Superior temporal gyrus (tissue), 1 donor: ENCODE measurements at regions not wholly inside any gene's neighbourhood (a gene's known extent, or its start where the extent isn't known, plus 50 kb on each side); places are given as distances from the start of the nearest gene placed in this dataset.
"Not testable (repeated sequence)": the region's sequence is repeated elsewhere in the genome, so short reads cannot be mapped to it uniquely, and the experiment has no call there.

Experiments used
- DNase-seq: peaks from one replicate; pipeline ENCODE4 v3.0.0-alpha.2; 2016; ENCODE audit errors: extremely low spot score

DNA sequence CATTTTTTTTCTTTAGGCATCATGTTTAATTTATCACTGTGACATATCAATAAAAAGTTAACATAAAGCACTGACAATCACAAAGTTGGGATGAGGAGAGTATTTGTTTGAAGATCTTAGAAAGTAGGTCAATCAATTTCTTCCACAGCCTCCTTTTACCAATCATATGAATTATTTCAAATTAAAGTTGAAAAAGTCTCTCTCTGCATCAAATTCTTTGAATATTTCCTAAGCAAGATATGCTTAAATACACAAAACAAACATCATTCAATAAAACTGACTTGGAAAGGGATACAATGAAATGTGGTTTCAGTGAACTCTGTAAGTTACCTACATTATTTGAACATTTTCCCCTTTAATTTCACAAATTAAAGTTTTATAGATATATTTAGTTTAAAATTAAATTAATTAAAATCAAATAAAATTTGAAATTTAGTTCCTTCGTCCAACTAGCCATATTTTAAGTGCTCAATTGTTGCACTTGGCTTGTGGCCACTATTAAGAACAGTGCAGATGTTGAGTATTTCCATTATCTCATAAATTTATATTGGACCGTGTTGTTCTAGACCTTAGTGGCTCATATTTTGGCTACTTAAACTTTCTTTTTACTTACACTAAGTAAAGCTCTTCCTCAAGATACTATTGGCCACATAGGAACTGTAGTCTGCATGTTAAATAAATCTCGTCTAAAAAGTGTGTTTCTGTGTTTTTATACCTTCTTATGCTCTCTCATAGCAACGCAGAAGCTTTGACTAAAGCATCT is 949.7 kb upstream of the NUDT12 start:
- no peak for DNase-seq

DNA sequence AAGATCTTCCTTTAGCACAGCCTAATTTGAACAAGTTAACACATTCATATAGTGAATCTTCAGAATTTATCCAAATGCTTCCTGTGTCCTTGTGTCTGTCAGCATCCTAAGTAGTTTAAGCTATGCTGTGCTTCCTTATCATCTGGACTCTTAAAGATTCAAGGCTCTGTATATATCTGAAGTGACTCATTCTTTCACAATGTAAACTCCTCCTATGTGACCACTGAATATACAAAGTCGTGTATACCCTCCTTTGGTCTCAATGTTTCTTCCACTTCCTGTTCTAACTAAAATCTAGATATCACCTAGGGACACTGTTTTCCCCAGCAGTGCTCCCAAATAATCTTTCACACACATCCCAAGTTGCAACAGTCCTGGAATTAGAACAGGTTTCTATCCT is 935.7 kb upstream of the NUDT12 start:
- no peak for DNase-seq

DNA sequence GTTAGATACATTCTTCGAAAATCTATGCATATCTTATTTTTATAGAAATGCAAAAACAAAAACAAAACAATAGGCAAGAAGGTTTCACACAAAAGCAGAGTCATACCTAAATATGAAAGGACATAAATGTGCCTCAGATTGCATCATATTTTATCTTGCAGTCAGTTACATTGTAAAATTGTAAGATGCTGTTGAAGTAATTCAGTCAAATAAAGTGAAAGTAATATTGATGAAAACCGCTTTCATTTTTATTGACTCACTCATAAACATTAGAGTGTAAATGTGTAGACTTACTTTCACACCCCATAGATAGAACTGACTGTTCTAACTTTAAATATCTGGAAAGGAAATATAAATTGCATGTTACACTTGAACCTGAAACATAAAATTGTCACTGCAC is 931.5 kb upstream of the NUDT12 start:
- no peak for DNase-seq

DNA sequence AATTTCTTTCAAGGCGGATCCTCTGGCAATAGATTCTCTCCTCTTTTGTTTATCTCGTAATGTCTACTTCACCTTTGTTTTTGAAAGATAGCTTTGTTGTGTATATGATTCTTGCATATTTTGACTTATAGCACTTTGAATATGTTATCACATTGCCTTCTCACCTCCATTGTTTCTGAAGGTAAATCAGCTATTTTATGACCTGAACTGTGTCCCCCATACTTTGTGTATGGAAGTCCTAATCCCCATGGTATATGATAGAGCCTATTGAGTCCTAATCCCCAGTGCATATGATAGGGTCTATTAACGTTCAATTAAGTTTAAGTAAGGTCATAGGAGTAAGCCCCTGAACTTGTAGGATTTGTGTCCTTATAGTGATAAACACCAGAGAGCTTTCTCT is 910.2 kb upstream of the NUDT12 start:
- no peak for DNase-seq

DNA sequence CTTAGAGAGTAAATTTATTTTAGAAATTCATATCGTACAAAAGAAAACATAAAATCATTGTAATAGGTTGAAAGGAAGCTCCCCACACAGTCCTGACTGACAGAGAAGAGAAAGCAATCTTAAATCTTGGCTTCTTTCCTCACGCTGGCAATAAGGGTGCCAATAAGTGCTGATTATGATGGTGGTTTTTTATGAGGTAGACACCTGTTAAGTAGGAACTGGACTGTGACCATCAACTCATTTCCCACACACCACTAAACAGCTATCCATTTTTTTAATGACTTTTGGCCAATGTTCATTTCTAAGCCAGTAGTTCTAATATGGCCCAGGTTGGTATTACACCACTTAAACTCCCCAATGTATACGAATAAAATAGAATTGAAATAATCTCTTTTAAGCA is 893.5 kb upstream of the NUDT12 start:
- DNase-seq, result no peak

DNA sequence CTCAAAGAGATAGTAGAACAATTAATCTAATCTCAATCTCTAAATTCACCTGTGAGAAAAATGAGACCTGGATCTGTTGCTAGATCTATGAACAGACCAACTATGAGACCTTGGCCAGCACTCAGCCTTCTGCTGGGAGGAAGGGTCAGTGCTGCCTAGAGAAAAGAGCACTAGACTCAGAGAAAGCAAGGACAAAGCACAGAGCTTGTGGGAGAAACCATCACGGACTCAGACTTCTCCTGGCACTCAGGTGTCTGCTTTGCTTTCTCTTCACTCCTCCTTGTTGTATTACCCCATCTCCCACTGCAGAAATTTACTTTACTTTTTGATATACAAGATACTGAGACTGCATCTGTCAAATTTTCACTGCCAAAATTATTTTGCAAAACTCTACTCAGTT is 890.0 kb upstream of the NUDT12 start:
- DNase-seq, result no peak

DNA sequence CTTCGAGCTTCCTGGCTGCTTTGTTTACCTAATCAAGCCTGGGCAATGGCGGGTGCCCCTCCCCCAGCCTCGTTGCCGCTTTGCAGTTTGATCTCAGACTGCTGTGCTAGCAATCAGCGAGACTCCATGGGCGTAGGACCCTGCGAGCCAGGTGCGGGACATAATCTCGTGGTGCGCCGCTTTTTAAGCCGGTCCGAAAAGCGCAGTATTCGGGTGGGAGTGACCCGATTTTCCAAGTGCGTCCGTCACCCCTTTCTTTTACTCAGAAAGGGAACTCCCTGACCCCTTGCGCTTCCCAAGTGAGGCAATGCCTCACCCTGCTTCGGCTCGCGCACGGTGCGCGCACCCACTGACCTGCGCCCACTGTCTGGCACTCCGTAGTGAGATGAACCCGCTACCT is 889.3 kb upstream of the NUDT12 start:
- DNase-seq, result not testable (repeated sequence)

DNA sequence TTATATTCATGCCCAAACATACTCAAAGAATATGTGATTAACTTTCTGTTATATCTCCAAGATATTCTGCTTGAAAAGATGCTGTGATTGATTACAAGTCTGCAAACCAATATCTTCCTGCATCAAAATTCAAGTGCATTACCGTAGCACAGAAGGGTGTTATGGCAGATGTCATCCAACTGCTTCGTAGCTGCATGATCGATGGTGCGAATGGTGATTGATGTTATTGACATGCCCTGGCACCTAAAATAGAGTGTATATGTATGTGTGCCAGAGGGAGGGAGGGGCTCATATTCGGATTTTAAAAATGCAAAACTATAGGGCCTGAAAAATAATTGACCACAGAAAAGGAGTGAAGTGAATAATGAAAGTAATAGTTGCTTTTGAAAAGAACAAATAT is 882.1 kb upstream of the NUDT12 start:
- DNase-seq, result no peak

DNA sequence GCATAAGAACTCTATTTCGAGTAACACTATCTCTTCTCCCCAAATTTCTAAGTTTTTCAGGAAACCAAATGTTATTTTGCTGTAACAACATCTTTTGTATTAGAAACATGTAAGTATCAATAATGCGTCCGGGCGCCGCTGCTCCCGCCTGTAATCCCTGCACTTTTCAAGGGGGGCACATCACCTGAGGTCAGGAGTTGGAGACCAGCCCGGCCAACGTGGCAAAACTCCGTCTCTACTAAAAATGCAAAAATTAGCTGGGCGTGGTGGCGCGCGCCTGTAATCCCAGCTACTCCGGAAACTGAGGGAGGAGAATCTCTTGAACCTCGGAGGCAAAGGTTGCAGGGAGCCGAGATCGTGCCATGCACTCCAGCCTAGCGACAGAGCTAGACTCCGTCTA is 881.1 kb upstream of the NUDT12 start:
- no peak for DNase-seq

DNA sequence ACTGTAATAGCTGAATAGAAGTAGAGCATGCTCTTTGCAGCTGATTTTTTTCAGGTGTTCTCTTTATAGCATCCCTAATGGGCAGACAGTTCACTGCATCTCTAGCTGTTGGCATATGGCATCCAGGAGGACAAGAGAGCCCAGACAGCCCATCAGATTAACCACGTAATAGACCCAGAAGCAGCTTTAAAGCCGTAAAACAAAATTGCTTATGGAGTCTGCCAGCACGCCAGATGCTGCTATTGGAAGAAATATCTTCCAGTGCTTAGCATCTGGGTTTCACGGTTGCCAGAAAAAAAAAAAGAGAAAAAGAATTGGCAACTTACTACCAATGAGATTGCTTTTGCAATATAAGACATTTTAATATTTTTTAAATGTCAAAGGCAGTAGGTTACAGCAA is 869.4 kb upstream of the NUDT12 start:
- no peak for DNase-seq

DNA sequence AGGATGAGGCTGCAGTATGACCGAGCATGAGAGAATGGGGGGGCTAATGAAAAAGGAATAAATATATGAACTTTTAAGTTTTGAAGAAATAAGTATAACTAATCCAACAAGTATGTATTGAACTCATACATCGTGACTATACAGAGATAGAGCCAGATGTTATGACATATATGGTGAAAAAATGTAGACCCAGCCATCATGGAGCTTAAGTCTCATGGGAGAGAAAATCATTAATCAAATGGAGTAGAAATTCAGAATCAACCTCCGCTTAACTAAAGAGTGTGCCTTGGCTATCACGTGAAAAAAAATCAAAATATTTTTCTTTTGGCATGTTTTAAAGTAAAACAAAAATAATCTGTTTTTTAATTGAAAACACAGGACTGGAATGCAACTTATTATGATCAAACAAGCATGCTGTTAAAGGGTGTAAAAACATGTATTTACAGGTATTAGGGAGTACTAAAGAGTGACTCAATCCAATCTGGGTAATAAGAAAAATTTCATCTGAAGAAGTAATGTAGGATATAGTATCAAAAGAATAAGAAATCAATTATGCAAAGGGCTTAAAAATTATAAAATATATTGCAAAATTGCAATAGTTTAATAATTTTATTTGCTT is 868.5 kb upstream of the NUDT12 start:
- DNase-seq, result no peak

DNA sequence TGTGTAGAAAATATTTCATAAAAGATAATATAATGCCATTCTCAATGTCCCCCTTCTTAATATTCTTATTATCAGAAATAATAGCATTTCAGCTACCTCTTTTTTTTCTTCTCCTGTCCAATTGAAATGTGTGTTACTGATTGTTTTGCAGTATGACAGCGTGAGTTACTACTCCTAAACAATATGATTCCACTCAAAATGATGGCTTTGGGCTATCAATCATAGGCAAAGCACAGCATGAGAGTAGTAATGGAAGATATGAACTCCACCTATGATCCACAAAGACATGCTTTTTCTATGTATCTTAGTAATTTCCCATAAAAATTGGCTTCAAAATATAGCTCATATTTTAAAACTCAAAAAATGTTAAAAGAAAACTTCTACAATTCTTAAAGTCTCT is 867.3 kb upstream of the NUDT12 start:
- no peak for DNase-seq

DNA sequence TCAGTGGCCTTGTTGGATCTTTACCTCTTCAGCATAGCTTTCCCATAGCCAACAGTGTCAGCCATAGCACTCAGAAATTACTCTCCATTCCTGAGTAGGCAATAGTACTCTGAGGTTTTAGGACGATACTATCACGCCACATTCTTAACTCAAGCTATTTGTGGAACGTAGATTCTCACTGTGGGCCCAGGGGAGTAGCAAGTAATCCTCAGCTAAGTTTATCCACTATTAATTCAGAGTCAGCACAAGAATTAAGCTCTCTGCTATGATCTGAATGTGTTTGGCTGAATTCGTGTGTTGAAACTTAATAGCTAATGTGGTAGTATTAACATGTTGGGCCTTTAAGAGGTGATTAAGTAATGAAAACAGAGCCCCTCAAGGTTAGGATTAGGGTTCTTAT is 858.8 kb upstream of the NUDT12 start:
- no peak for DNase-seq

DNA sequence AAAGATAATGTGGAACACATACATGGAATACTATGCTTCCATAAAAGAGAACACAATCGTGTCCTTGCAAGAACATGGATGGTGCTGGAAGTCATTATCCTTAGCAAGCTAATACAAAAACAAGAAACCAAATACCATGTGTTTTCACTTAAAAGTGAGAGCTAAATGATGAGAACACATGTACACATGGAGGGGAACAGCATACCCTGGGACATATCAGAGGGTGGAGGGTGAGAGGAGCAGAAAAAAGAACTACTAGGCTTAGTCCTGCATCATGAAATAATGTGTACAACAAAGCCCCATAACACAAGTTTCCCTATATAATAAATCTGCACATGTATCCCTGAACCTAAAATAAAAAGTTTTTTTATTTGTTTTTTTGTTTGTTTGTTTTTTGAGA is 855.5 kb upstream of the NUDT12 start:
- DNase-seq, result no peak

DNA sequence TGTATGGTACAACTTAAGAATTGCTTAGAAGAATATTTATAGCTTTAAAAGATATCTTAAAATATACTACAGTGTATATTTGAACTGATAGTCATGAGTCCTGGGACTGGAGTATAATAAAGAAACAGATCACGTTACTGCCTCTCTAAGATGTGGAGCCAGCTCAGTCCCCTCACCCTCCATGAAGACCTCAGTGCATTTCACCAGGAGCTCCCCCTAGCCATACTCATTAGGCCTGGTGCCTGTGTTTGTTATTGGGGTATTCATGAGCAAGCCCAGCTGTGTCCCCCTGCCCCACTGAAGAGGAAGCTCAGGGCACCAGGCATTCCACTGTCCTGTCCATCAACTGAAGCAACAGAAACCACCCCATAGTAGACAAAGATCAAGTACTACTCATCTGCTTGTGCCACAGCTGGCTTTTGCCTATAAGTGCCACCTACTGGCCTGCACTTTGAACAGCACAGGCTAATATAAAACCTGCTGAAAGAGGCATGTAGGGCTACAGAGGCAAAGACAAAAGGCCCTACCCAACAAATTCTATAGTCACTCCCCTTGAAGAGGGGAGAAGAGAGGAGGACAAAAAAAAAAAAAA is 850.2 kb upstream of the NUDT12 start:
- DNase-seq, result no peak

DNA sequence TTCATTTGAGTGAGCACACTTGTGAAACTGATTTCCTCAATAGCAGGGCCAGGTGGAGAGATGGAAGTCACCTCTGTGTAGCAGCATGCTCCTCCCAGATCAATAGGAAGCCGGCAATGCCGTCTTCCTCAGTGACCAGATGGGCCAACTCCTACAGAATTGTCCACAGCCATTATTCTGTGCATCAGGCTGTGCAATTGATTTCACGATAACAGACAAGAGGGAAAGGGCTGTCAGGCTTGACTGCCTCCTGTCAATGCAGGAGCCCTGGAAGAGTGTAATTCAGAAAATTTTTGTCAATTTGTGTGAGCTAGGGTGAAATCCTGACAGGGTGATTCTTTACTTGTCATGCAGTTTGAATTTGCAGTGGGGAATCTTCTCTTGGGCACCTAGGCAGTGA is 838.4 kb upstream of the NUDT12 start:
- DNase-seq, result no peak

DNA sequence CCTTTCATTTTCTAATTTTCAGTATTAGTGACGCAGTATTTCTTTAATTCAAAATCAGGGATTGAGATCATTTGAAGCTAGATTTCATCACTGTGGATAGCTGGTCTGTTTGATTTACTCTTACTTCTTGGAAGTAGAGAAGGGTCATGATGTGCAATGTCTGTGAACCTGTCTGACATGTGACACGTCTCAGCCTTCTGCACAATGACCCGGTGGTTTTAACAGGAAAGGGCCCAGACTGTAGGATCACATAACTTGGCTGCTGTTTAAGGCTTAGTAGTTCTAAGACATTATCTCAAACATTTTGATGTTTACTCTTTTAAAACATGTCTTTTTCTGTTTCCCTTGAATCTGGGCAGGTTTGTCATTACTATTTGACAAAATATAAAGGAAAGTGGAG is 823.3 kb upstream of the NUDT12 start:
- DNase-seq, result no peak

DNA sequence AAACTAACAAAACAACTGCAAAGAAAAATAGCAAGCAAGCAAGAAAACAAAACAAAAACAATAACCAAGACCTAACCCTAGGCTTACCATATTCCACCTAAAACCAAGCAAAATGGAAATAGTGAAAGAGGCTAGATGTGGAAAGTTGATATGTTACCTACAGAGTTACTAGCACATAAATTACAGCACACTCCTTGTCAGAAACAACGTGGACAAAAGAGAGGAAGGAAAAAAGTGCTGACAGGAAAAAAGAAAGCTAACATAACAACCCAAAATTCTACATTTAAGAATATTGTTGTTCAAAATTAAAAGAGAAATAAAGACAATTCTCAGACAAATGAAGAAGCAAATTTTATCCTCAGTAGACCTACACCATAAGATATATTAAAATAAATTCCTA is 812.8 kb upstream of the NUDT12 start:
- no peak for DNase-seq

DNA sequence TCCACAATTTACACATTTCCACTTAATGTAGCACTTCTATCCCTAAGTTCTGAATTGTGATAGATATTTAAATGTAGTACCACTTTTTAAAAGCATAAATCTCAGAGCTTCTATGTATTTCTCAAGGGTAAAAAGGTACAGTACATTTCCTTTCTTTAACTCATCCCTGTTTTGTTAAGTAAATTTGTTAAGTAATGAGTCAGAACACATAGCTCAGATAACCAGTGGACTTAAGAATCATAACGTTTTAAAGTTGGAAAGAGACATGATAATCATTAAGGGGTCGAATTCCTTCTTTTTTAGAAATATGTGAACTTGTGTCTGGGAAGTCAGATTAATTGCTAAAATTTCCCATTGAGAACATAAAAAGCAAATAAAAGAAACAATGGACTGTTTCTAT is 810.2 kb upstream of the NUDT12 start:
- DNase-seq, result no peak

DNA sequence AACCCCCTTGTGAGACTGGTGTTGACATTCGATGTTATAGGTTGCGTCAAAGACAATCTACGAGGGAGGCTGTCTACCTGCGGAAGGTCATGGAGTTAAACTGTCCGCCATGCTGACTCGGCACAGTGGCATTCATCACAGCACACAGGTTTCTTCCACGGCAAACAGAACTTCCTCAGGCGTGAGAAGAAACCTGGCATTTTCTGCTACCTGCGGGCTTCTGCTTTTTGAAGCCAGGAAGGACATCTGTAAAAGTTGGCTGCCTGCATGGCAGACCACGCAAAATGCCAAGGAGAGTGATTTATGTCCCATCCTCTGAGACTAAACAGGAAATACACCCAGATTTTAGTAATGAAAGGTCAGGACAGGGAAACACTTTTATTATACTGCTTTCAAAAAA is 809.8 kb upstream of the NUDT12 start:
- DNase-seq, result no peak

DNA sequence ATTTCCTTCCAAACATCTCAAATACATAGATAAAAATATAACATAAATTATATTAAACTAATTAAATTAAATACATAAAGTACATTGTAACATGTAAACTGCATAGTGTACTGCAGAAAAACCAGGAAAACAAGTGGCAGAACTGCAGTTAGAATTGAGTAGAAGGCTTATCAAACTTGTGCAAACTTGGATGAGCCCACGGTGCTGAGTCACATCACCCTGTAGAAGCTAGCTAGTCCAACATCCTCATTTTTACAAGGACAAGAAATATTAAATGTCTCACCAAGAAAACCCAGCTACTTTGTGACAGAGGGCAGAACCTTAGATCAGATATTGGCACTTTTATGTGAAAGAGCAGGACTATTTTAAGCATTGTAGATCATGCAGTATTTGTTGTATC is 807.9 kb upstream of the NUDT12 start:
- no peak for DNase-seq

DNA sequence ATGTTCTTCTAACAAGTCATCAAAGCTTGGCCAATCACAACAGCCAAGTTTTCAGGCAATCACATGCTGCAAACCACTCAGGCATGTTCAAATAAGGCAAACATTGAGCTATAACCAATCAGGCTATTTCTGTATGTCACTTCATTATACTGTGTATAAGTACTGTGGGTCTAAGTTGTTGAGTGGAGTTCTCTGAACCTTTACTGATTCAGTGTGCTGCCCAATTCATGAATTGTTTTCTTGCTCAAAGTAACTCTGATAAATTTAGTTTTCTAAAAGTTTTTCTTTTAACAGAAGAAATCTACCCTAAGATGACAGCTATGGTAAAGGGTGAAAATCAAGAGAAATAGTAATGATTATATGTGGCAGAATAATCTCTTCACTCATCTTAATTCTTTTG is 805.4 kb upstream of the NUDT12 start:
- no peak for DNase-seq

DNA sequence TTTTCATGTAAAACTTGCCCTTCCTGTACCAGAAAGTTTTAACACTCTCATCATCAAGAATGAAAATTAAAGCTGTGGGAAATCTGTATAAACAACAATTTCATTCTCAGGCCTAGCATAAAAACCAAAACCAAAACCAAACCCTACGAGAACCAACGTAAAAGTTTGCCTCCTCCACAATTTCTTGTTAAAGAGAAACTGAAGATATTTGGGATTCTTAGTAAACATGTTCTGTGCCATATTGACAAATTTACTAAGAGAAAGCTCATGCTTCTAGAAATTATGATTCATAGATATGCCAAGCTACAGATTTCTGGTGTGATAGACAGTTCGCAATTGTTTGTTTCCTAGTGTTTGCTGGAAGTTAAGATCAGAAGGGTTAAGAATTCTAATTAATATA is 801.0 kb upstream of the NUDT12 start:
- no peak for DNase-seq

DNA sequence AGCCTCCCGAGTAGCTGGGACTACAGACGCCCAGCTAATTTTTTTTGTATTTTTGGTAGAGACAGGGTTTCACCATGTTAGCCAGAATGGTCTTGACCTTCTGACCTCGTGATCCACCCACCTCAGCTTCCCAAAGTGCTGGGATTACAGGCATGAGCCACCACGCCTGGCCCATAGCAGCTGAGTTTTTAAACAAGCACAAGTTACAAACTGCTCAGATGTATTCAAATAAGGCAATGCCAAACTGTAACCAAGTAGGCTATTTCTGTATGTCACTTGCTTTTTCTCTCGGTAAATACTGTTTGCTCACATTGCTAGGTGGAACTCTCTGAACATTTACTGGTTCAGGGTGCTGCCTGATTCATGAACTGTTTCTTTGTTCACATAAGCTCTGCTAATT is 799.3 kb upstream of the NUDT12 start:
- DNase-seq, result no peak
